H1 (cell line): ENCODE measurements at regions not wholly inside any gene's neighbourhood (a gene's known extent, or its start where the extent isn't known, plus 50 kb on each side); places are given as distances from the start of the nearest gene placed in this dataset.

Experiments
- CTCF ChIA-PET: fragments of 300-600 bp; sonication (Branson Sonifier 250); formaldehyde crosslinking; loops from one replicate; lab custom pipeline; 2021; ENCODE audit not compliant: partially characterized antibody; lab: Charles Lee
- POLR2A ChIA-PET: fragments of 300-600 bp; sonication (Branson Sonifier 250); formaldehyde crosslinking; loops from one replicate; lab custom pipeline; 2021; ENCODE audit warnings: inconsistent platforms; ENCODE audit not compliant: partially characterized antibody; lab: Charles Lee
- DNase-seq, 2 experiments: peaks; one replicate each; pipeline versions ENCODE4 v3.0.0 to v3.0.0-alpha.2; 2010 to 2022; ENCODE audit warnings: low spot score in 2 of 2, low read depth in 1 of 2, mixed read lengths in 1 of 2
- FAIRE-seq: peaks from 2 replicates; lab custom pipeline; 2011; peaks lifted over from hg19 to GRCh38; lab: Jason Lieb, UNC
- H2AFZ ChIP-seq: 2 replicates; pipeline ENCODE4 v1.8.1; 2012; ENCODE audit warnings: low read length, inconsistent platforms
- H2AK5ac ChIP-seq: 2 replicates; pipeline ENCODE4 v1.6.1; 2013; ENCODE audit warnings: low read depth, low read length
- H2BK120ac ChIP-seq: replicated peaks from 2 replicates; pipeline ENCODE3; 2013; ENCODE audit warnings: low read depth, low read length, inconsistent platforms
- H2BK12ac ChIP-seq: 2 replicates; pipeline ENCODE4 v1.6.1; 2013; ENCODE audit warnings: low read depth, low read length
- H2BK15ac ChIP-seq: 2 replicates; pipeline ENCODE4 v1.6.1; 2013; ENCODE audit warnings: low read length
- H2BK20ac ChIP-seq: 2 replicates; pipeline ENCODE4 v1.6.1; 2013; ENCODE audit warnings: low read length
- H2BK5ac ChIP-seq: 2 replicates; pipeline ENCODE4 v1.6.1; 2013; ENCODE audit warnings: low read depth, low read length
- H3K14ac ChIP-seq: 2 replicates; pipeline ENCODE4 v1.6.1; 2013; ENCODE audit warnings: inconsistent platforms; ENCODE audit not compliant: insufficient read length
- H3K18ac ChIP-seq: 2 replicates; pipeline ENCODE4 v1.6.1; 2013; ENCODE audit warnings: low read length; ENCODE audit errors: extremely low read depth
- H3K23ac ChIP-seq: 2 replicates; pipeline ENCODE4 v1.6.1; 2013; ENCODE audit warnings: inconsistent platforms; ENCODE audit not compliant: insufficient read length
- H3K23me2 ChIP-seq: 2 replicates; pipeline ENCODE4 v1.6.1; 2013; ENCODE audit warnings: low read depth, low read length
- H3K27ac ChIP-seq: 2 replicates; pipeline ENCODE4 v1.6.1; 2011; ENCODE audit warnings: low read depth, low read length, inconsistent platforms
- H3K27me3 ChIP-seq, 4 experiments: replicated peaks in 1 of 4; 1 replicate in 1 of 4; 2 replicates in 3 of 4; pipeline versions ENCODE4 v1.6.1 to v1.8.1; 2011 to 2013; ENCODE audit warnings: low read length in 3 of 4, mild to moderate bottlenecking in 3 of 4, inconsistent platforms in 2 of 4, mixed read lengths in 2 of 4, moderate library complexity in 1 of 4; ENCODE audit not compliant: control insufficient read depth in 3 of 4, insufficient read depth in 3 of 4; ENCODE audit errors: extremely low read depth in 1 of 4
- H3K36me3 ChIP-seq, 4 experiments: 2 replicates each; pipeline versions ENCODE4 v1.6.1 to v1.8.1; 2011 to 2013; ENCODE audit warnings: mild to moderate bottlenecking in 4 of 4, low read length in 3 of 4, moderate library complexity in 2 of 4, control low read depth in 1 of 4, inconsistent platforms in 1 of 4; ENCODE audit not compliant: insufficient read depth in 4 of 4, control insufficient read depth in 2 of 4
- H3K4ac ChIP-seq: replicated peaks from 2 replicates; pipeline ENCODE3; 2013; ENCODE audit warnings: low read length, low read depth, mixed read lengths, inconsistent platforms; ENCODE audit not compliant: insufficient read length
- H3K4me1 ChIP-seq, 4 experiments: replicated peaks in 1 of 4; 1 replicate in 1 of 4; 2 replicates in 3 of 4; pipeline versions ENCODE4 v1.6.1 to v1.8.1; 2011 to 2013; ENCODE audit warnings: low read length in 3 of 4, inconsistent platforms in 2 of 4, mixed read lengths in 1 of 4; ENCODE audit not compliant: insufficient read depth in 4 of 4, control insufficient read depth in 3 of 4
- H3K4me2 ChIP-seq, 2 experiments: 2 replicates each; pipeline versions ENCODE4 v1.6.1 to v1.8.1; 2011 to 2013; ENCODE audit warnings: low read depth in 2 of 2, low read length in 2 of 2, control low read depth in 1 of 2, inconsistent platforms in 1 of 2, mild to moderate bottlenecking in 1 of 2; ENCODE audit not compliant: insufficient read depth in 1 of 2
- H3K4me3 ChIP-seq, 4 experiments: fragments of 200-600, 300-600 bp in 1 of 4; sonication (generic), shearing (Covaris generic), sonication (Bioruptor Twin) in 1 of 4; 2 replicates each; pipeline versions ENCODE4 v1.5.1 to v1.8.1; 2011 to 2016; ENCODE audit warnings: low read length in 4 of 4, low read depth in 3 of 4, control low read depth in 2 of 4, inconsistent platforms in 2 of 4, mild to moderate bottlenecking in 2 of 4, mixed read lengths in 1 of 4, moderate library complexity in 1 of 4; ENCODE audit not compliant: insufficient read depth in 2 of 4; ENCODE audit errors: extremely low read depth in 1 of 4
- H3K56ac ChIP-seq: replicated peaks from 2 replicates; pipeline ENCODE3; 2013; ENCODE audit warnings: low read depth, mild to moderate bottlenecking, mixed read lengths, low read length, inconsistent platforms; ENCODE audit not compliant: insufficient read length
- H3K79me1 ChIP-seq: 2 replicates; pipeline ENCODE4 v1.6.1; 2013; ENCODE audit warnings: low read depth, low read length, control low read depth
- H3K79me2 ChIP-seq, 2 experiments: 2 replicates each; pipeline versions ENCODE4 v1.6.1 to v1.8.1; 2012 to 2013; ENCODE audit warnings: low read length in 2 of 2, mild to moderate bottlenecking in 2 of 2, inconsistent platforms in 1 of 2; ENCODE audit not compliant: insufficient read depth in 2 of 2, control insufficient read depth in 1 of 2
- H3K9ac ChIP-seq, 4 experiments: replicated peaks in 1 of 4; 1 replicate in 1 of 4; 2 replicates in 3 of 4; pipeline versions ENCODE4 v1.6.1 to v1.8.1; 2011 to 2013; ENCODE audit warnings: low read depth in 3 of 4, low read length in 3 of 4, control low read depth in 2 of 4, mild to moderate bottlenecking in 2 of 4, moderate library complexity in 2 of 4, inconsistent platforms in 1 of 4; ENCODE audit errors: extremely low read depth in 1 of 4
- H3K9me3 ChIP-seq, 2 experiments: 2 replicates each; pipeline versions ENCODE4 v1.6.1 to v1.8.1; 2012 to 2013; ENCODE audit warnings: mild to moderate bottlenecking in 2 of 2, moderate library complexity in 2 of 2, control low read depth in 1 of 2, inconsistent platforms in 1 of 2, low read depth in 1 of 2, low read length in 1 of 2, mixed read lengths in 1 of 2; ENCODE audit not compliant: insufficient read depth in 2 of 2
- H4K20me1 ChIP-seq, 2 experiments: replicated peaks in 1 of 2; 2 replicates each; pipeline versions ENCODE3 to v1.8.1; 2011 to 2013; ENCODE audit warnings: inconsistent platforms in 2 of 2, low read length in 2 of 2, mild to moderate bottlenecking in 1 of 2; ENCODE audit not compliant: insufficient read depth in 2 of 2, control insufficient read depth in 1 of 2
- H4K5ac ChIP-seq: 2 replicates; pipeline ENCODE4 v1.6.1; 2013; ENCODE audit warnings: low read length, low read depth, mixed read lengths, inconsistent platforms; ENCODE audit not compliant: insufficient read length
- H4K8ac ChIP-seq: 2 replicates; pipeline ENCODE4 v1.8.0; 2013; ENCODE audit warnings: mild to moderate bottlenecking, moderate library complexity, low read length, inconsistent platforms; ENCODE audit not compliant: insufficient read depth; ENCODE audit errors: extremely low read depth
- H4K91ac ChIP-seq: replicated peaks from 2 replicates; pipeline ENCODE3; 2013; ENCODE audit warnings: low read length, mixed read lengths, inconsistent platforms; ENCODE audit not compliant: insufficient read length
- CBX5 ChIP-seq: fragments of 300-800, 300-1000 bp; sonication (generic); IDR thresholded peaks from 2 replicates; pipeline ENCODE4 v1.7.1; 2016; ENCODE audit warnings: antibody characterized with exemption, low read length, low read depth
- HDAC6 ChIP-seq: IDR thresholded peaks from one replicate; pipeline ENCODE4 v1.7.1; 2012; ENCODE audit warnings: low read depth, mild to moderate bottlenecking, inconsistent platforms, low read length, moderate library complexity
- JUND ChIP-seq: IDR thresholded peaks from 2 replicates; pipeline ENCODE4 v1.6.1; 2011; ENCODE audit warnings: mild to moderate bottlenecking, improper control_type of control experiment, low read length
- POLR2A ChIP-seq, 2 experiments: IDR thresholded peaks; 1 replicate in 1 of 2; 2 replicates in 1 of 2; pipeline ENCODE4 v1.6.1; 2011; ENCODE audit warnings: low read depth in 2 of 2, low read length in 2 of 2, mild to moderate bottlenecking in 2 of 2; ENCODE audit errors: control extremely low read depth in 1 of 2
- RFX5 ChIP-seq: IDR thresholded peaks from 2 replicates; pipeline ENCODE4 v1.6.1; 2011; ENCODE audit warnings: low read depth, low read length, improper control_type of control experiment, borderline replicate concordance
- WGBS, 2 experiments: shearing (Covaris generic) in 1 of 2; methylation state at CpG; one replicate each; pipeline versions ENCODE4 v1.1.6 to v1.1.7; 2013 to 2015; ENCODE audit warnings: low lambda C conversion rate in 2 of 2, mixed read lengths in 2 of 2, inconsistent platforms in 1 of 2, low coverage in 1 of 2, missing lambda C conversion rate in 1 of 2; ENCODE audit not compliant: insufficient replicate concordance in 2 of 2, insufficient coverage in 1 of 2, insufficient read length in 1 of 2; ENCODE audit errors: extremely low coverage in 1 of 2, missing lambda C conversion rate in 1 of 2; 5-methylcytosine and 5-hydroxymethylcytosine counted together

- H3K79me1 ChIP-seq, result no peaks in the 10 kb centered on the region
- H2BK15ac ChIP-seq, result no peak overlapping the region
- no peak overlapping the region for H3K23ac ChIP-seq
- H3K9me3 ChIP-seq, result no peaks in the 10 kb centered on the region
- ChIA-PET POLR2A (no interaction called here), CTCF (no interaction called here)
- no peak overlapping the region for H2BK20ac ChIP-seq
- no peak overlapping the region for H4K5ac ChIP-seq
- 90% methylated on average over 5 of the region's 5 CpGs; no CpG with 5 or more reads in 1 of the 2 experiments for WGBS, 2 experiments
- H2BK120ac ChIP-seq, result no peak overlapping the region
- H3K4me2 ChIP-seq, result no peak overlapping the region
- no peaks in the 10 kb centered on the region for H3K79me2 ChIP-seq
- H2AFZ ChIP-seq, result no peak overlapping the region
- TF ChIP-seq POLR2A (IDR thresholded peaks at IDR 0.05; ENCODE audit: control extremely low read depth in 1 of 2, low read depth in 2 of 2, low read length in 2 of 2) (no peak), RFX5 (no peak), CBX5 (no peak), JUND (no peak), HDAC6 (no peak)
- no peak overlapping the region for H4K91ac ChIP-seq
- H3K4me3 ChIP-seq, result no peak overlapping the region
- H2AK5ac ChIP-seq, result no peak overlapping the region
- no peak overlapping the region for H3K14ac ChIP-seq
- H3K9ac ChIP-seq, result no peak overlapping the region
- DNase-seq (no peak), FAIRE-seq (no peak)
- H3K27ac ChIP-seq, result no peak overlapping the region
- H4K8ac ChIP-seq, result no peak overlapping the region
- H3K4ac ChIP-seq, result no peak overlapping the region
- no peaks in the 10 kb centered on the region for H4K20me1 ChIP-seq
- no peaks in the 10 kb centered on the region for H3K27me3 ChIP-seq
- H3K36me3 ChIP-seq, result no peaks in the 10 kb centered on the region
- H2BK12ac ChIP-seq, result no peak overlapping the region
- no peak overlapping the region for H3K56ac ChIP-seq
- H2BK5ac ChIP-seq, result no peak overlapping the region
- no peaks in the 10 kb centered on the region for H3K4me1 ChIP-seq
- H3K18ac ChIP-seq, result no peak overlapping the region
- H3K23me2 ChIP-seq, result no peaks in the 10 kb centered on the region
Measured at GRCh38 chr1:78329475-78329874, 161.3 kb upstream of the PTGFR start.
